ENCODE measurements at regions not wholly inside any gene's neighbourhood (a gene's known extent, or its start where the extent isn't known, plus 50 kb on each side); places are given as distances from the start of the nearest gene placed in this dataset.

DNA sequence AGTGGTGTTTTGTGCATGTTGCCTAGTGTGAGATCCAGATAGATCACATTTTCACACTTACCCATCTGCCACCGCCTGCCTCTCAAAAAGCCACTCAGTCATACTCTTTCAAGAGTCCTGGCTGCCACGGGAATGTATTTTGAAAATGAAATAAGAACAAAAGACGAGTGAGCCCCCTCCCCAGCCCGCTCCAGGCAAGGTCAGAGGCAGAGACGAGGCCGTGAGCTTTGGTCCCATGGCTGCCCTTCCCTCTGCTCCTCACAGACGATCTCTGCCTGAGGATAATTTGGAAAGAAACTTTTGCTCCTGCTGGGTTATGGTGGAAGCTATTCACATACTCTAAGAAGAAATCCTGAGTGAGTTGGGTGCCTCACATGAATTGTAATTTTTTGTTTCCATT lies 924.3 kb downstream of the BCL11B start:
- peaks cover 12% of the 10 kb centered on the region for H3K4me1 Mint-ChIP-seq
- peaks cover 4% of the 10 kb centered on the region for H3K9me3 Mint-ChIP-seq
- H3K4me3 Mint-ChIP-seq, result no peak overlapping the region
- no peaks in the 10 kb centered on the region; the same call in 1 of the 2 replicates for H3K27me3 Mint-ChIP-seq (ENCODE audit: low read depth)
- DNase-seq (ENCODE audit: low spot score), result no peak
- POLR2A ChIA-PET, result no interaction called here
- TF ChIP-seq, protein P1, sequence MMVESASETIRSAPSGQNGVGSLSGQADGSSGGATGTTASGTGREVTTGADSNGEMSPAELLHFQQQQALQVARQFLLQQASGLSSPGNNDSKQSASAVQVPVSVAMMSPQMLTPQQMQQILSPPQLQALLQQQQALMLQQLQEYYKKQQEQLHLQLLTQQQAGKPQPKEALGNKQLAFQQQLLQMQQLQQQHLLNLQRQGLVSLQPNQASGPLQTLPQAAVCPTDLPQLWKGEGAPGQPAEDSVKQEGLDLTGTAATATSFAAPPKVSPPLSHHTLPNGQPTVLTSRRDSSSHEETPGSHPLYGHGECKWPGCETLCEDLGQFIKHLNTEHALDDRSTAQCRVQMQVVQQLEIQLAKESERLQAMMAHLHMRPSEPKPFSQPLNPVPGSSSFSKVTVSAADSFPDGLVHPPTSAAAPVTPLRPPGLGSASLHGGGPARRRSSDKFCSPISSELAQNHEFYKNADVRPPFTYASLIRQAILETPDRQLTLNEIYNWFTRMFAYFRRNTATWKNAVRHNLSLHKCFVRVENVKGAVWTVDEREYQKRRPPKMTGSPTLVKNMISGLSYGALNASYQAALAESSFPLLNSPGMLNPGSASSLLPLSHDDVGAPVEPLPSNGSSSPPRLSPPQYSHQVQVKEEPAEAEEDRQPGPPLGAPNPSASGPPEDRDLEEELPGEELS (CRISPR knock-in tag; IDR thresholded peaks at IDR 0.05), result no peak
- TF ChIP-seq PRDM15 (CRISPR knock-in tag; IDR thresholded peaks at IDR 0.05), result no peak
- no peak for TF ChIP-seq IRF2 (CRISPR knock-in tag; IDR thresholded peaks at IDR 0.05; ENCODE audit: borderline replicate concordance, low read depth)
- TF ChIP-seq MXD4 (CRISPR knock-in tag; IDR thresholded peaks at IDR 0.05; ENCODE audit: borderline replicate concordance), result no peak
- TF ChIP-seq, protein P2, sequence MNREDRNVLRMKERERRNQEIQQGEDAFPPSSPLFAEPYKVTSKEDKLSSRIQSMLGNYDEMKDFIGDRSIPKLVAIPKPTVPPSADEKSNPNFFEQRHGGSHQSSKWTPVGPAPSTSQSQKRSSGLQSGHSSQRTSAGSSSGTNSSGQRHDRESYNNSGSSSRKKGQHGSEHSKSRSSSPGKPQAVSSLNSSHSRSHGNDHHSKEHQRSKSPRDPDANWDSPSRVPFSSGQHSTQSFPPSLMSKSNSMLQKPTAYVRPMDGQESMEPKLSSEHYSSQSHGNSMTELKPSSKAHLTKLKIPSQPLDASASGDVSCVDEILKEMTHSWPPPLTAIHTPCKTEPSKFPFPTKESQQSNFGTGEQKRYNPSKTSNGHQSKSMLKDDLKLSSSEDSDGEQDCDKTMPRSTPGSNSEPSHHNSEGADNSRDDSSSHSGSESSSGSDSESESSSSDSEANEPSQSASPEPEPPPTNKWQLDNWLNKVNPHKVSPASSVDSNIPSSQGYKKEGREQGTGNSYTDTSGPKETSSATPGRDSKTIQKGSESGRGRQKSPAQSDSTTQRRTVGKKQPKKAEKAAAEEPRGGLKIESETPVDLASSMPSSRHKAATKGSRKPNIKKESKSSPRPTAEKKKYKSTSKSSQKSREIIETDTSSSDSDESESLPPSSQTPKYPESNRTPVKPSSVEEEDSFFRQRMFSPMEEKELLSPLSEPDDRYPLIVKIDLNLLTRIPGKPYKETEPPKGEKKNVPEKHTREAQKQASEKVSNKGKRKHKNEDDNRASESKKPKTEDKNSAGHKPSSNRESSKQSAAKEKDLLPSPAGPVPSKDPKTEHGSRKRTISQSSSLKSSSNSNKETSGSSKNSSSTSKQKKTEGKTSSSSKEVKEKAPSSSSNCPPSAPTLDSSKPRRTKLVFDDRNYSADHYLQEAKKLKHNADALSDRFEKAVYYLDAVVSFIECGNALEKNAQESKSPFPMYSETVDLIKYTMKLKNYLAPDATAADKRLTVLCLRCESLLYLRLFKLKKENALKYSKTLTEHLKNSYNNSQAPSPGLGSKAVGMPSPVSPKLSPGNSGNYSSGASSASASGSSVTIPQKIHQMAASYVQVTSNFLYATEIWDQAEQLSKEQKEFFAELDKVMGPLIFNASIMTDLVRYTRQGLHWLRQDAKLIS (CRISPR knock-in tag; IDR thresholded peaks at IDR 0.05; ENCODE audit: borderline replicate concordance), result no peak
- TF ChIP-seq ZBTB21 (CRISPR knock-in tag; IDR thresholded peaks at IDR 0.05; ENCODE audit: borderline replicate concordance), result no peak
- TF ChIP-seq, protein P3, sequence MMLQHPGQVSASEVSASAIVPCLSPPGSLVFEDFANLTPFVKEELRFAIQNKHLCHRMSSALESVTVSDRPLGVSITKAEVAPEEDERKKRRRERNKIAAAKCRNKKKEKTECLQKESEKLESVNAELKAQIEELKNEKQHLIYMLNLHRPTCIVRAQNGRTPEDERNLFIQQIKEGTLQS (CRISPR knock-in tag; conservative IDR thresholded peaks at IDR 0.05), result no peak
- TF ChIP-seq HMGA2 (CRISPR knock-in tag; IDR thresholded peaks at IDR 0.05), result no peak
- no peak for TF ChIP-seq ZNF219 (CRISPR knock-in tag; IDR thresholded peaks at IDR 0.05; ENCODE audit: borderline replicate concordance)
- no peak for TF ChIP-seq FOXJ3 (CRISPR knock-in tag; IDR thresholded peaks at IDR 0.05; ENCODE audit: borderline replicate concordance)
- TF ChIP-seq, protein P4, sequence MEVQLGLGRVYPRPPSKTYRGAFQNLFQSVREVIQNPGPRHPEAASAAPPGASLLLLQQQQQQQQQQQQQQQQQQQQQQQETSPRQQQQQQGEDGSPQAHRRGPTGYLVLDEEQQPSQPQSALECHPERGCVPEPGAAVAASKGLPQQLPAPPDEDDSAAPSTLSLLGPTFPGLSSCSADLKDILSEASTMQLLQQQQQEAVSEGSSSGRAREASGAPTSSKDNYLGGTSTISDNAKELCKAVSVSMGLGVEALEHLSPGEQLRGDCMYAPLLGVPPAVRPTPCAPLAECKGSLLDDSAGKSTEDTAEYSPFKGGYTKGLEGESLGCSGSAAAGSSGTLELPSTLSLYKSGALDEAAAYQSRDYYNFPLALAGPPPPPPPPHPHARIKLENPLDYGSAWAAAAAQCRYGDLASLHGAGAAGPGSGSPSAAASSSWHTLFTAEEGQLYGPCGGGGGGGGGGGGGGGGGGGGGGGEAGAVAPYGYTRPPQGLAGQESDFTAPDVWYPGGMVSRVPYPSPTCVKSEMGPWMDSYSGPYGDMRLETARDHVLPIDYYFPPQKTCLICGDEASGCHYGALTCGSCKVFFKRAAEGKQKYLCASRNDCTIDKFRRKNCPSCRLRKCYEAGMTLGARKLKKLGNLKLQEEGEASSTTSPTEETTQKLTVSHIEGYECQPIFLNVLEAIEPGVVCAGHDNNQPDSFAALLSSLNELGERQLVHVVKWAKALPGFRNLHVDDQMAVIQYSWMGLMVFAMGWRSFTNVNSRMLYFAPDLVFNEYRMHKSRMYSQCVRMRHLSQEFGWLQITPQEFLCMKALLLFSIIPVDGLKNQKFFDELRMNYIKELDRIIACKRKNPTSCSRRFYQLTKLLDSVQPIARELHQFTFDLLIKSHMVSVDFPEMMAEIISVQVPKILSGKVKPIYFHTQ (CRISPR knock-in tag; IDR thresholded peaks at IDR 0.05), result no peak
- no peak for TF ChIP-seq NFYB (CRISPR knock-in tag; conservative IDR thresholded peaks at IDR 0.05; ENCODE audit: low read depth)
- TF ChIP-seq JAZF1 (CRISPR knock-in tag; IDR thresholded peaks at IDR 0.05), result no peak
- TF ChIP-seq, protein P5, sequence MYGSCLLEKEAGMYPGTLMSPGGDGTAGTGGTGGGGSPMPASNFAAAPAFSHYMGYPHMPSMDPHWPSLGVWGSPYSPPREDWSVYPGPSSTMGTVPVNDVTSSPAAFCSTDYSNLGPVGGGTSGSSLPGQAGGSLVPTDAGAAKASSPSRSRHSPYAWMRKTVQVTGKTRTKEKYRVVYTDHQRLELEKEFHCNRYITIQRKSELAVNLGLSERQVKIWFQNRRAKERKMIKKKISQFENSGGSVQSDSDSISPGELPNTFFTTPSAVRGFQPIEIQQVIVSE (CRISPR knock-in tag; IDR thresholded peaks at IDR 0.05; ENCODE audit: borderline replicate concordance), result no peak
- TF ChIP-seq, protein P6, sequence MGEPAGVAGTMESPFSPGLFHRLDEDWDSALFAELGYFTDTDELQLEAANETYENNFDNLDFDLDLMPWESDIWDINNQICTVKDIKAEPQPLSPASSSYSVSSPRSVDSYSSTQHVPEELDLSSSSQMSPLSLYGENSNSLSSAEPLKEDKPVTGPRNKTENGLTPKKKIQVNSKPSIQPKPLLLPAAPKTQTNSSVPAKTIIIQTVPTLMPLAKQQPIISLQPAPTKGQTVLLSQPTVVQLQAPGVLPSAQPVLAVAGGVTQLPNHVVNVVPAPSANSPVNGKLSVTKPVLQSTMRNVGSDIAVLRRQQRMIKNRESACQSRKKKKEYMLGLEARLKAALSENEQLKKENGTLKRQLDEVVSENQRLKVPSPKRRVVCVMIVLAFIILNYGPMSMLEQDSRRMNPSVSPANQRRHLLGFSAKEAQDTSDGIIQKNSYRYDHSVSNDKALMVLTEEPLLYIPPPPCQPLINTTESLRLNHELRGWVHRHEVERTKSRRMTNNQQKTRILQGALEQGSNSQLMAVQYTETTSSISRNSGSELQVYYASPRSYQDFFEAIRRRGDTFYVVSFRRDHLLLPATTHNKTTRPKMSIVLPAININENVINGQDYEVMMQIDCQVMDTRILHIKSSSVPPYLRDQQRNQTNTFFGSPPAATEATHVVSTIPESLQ (CRISPR knock-in tag; IDR thresholded peaks at IDR 0.05), result no peak
- ATAC-seq, result no peak
- H3K36me3 Mint-ChIP-seq, result no peaks in the 10 kb centered on the region
- CTCF ChIA-PET, result no interaction called here
- no peak overlapping the region; the same call in 1 of the 2 replicates for H3K27ac Mint-ChIP-seq

Data from WTC11 (cell line).